GM12878 (cell line): ENCODE measurements at regions not wholly inside any gene's neighbourhood (a gene's known extent, or its start where the extent isn't known, plus 50 kb on each side); places are given as distances from the start of the nearest gene placed in this dataset.

Experiments used
- ATF7 ChIP-seq: fragments of 450-650 bp; IDR thresholded peaks from 2 replicates; pipeline ENCODE4 v1.6.1; 2016; ENCODE audit warnings: low read depth, mild to moderate bottlenecking
- BCL11A ChIP-seq: IDR thresholded peaks from 2 replicates; pipeline ENCODE4 v1.6.1; 2011; ENCODE audit warnings: low read depth, low read length
- BCLAF1 ChIP-seq: fragments of 450-650 bp; IDR thresholded peaks from 2 replicates; pipeline ENCODE4 v1.6.1; 2017; ENCODE audit warnings: antibody characterized with exemption, mild to moderate bottlenecking, moderate library complexity
- BRCA1 ChIP-seq: IDR thresholded peaks from 2 replicates; pipeline ENCODE4 v1.6.1; 2011; ENCODE audit warnings: low read depth, low read length, improper control_type of control experiment
- NFYB ChIP-seq: IDR thresholded peaks from 2 replicates; pipeline ENCODE4 v1.6.1; 2011; ENCODE audit warnings: low read depth, mild to moderate bottlenecking, low read length, improper control_type of control experiment, moderate library complexity; ENCODE audit not compliant: insufficient read depth
- NR2C2 ChIP-seq: IDR thresholded peaks from 2 replicates; pipeline ENCODE4 v1.6.1; 2011; ENCODE audit warnings: borderline replicate concordance, low read depth; ENCODE audit not compliant: control insufficient read depth, insufficient read length
- RAD21 ChIP-seq: IDR thresholded peaks from 2 replicates; pipeline ENCODE4 v1.6.1; 2011; ENCODE audit warnings: mild to moderate bottlenecking, low read depth, low read length, moderate library complexity; ENCODE audit not compliant: insufficient read depth
- RELA ChIP-seq: fragments of 450-650 bp; IDR thresholded peaks from 2 replicates; pipeline ENCODE4 v1.8.0; 2014; ENCODE audit warnings: borderline replicate concordance; ENCODE audit not compliant: partially characterized antibody
- SMARCA5 ChIP-seq: fragments of 450-650 bp; IDR thresholded peaks from 2 replicates; pipeline ENCODE4 v1.6.1; 2017; ENCODE audit warnings: mild to moderate bottlenecking
- STAT3 ChIP-seq: IDR thresholded peaks from 2 replicates; pipeline ENCODE4 v1.6.1; 2011; ENCODE audit warnings: low read depth, low read length, improper control_type of control experiment
- USF2 ChIP-seq: IDR thresholded peaks from 2 replicates; pipeline ENCODE4 v1.6.1; 2011; ENCODE audit warnings: low read depth, low read length, improper control_type of control experiment, borderline replicate concordance
- YY1 ChIP-seq: IDR thresholded peaks from 2 replicates; pipeline ENCODE4 v1.6.1; 2011; ENCODE audit warnings: low read depth, mild to moderate bottlenecking, low read length
- ZNF24 ChIP-seq: fragments of 450-650 bp; IDR thresholded peaks from 2 replicates; pipeline ENCODE4 v1.6.1; 2017; ENCODE audit warnings: antibody characterized with exemption, mild to moderate bottlenecking

- TF ChIP-seq ATF7 (no peak), NR2C2 (no peak), USF2 (no peak), BRCA1 (no peak), BCLAF1 (no peak), SMARCA5 (no peak), BCL11A (no peak), YY1 (no peak), RAD21 (no peak), ZNF24 (no peak), NFYB (no peak), STAT3 (no peak), RELA (no peak)
Measured at GRCh38 chr16:9670033-9670432, 512.2 kb downstream of the GRIN2A start.
